NCI-H345 treated with DMSO at 0.1 percent for 48 hours (cell line): ENCODE measurements at regions not wholly inside any gene's neighbourhood (a gene's known extent, or its start where the extent isn't known, plus 50 kb on each side); places are given as distances from the start of the nearest gene placed in this dataset.
"Not testable (repeated sequence)": the region's sequence is repeated elsewhere in the genome, so short reads cannot be mapped to it uniquely, and the experiment has no call there.

Source experiments
- DNase-seq: peaks from one replicate; lab custom pipeline; 2025; ENCODE audit not compliant: unreplicated experiment; lab: John Stamatoyannopoulos, UW

DNA sequence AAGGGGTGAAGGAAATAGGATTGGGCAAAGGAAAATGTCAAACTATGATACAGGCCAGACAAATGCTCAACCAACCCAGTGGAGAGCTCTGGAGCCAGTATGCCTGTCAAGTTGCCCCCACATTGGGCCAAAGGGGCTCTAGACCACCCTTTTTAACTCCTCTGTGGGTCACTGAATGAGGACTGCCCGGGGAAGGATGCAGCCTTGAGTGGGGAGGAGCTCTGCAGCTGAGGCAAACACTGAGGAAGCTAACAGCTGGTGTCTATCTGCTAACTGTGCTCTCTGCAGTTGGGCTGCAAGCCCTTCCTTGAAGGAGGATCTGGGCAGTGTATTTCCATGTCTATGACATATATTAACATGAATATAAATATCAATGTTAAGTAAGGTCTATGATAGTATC is 98.4 kb upstream of the PRSS16 start:
- no peak for DNase-seq

DNA sequence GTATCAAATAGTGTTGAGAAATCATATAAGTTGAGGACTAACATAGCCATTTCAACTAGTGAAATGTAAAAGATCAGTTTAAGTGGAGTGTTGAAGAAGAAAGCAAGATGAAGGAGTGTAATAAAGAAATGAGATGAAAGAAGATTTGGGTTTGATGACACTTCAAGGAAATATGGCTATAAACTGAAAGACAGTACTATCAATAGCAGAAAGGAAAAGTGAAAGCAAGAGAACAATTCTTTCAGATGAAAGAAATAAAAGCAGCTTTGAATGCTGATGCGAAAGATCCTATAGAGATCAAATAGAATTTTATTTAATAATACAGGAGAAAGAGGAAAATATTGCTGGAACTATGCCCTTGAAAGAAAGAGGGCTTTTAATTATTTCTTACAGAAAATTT is 92.8 kb upstream of the PRSS16 start:
- no peak for DNase-seq

- peak; percentile 55 for DNase-seq
Measured at GRCh38 chr6:27156874-27157458, 90.5 kb upstream of the PRSS16 start.

- DNase-seq, result peak; percentile 56
Measured at GRCh38 chr6:27157459-27158315, 89.8 kb upstream of the PRSS16 start.

- no peak for DNase-seq
Measured at GRCh38 chr6:27158316-27158643, 89.2 kb upstream of the PRSS16 start.

DNA sequence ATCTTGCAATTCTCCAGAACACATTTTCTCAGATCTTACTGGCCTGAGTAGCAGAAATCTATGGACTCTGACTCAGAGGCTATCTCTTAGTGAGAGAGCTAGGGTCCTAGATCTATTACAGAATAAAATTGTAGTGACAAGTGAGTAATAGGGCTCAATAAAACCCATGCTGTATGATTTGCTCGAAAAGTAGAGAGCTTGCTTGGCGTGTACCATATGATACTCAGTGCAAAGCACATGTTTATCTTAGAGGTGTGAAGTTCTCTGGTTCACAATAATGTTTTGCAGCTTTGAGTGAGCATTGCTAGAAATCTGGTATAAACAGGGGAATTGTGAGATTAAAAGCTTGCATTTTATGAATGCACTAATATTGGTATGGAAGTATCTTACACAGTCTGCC is 87.8 kb upstream of the PRSS16 start:
- DNase-seq, result no peak

DNA sequence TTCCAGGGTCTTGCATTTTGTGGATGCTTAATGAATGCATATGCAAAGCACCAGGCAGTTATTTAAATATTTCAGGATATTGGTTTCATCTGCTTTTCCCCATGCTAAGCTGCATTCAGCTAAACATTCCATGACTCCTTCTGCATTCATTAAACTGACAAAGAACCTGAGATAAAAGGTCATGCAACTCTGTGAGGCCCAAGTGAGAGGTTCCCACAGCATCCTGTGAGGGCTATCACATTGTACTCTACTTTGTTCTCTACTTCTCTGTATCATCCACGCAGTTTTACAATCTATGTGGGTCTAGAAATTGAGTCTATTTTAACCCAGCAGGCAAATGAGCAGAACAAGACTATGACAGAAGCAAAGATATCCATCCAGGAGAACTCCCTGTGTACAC is 86.4 kb upstream of the PRSS16 start:
- no peak for DNase-seq

DNA sequence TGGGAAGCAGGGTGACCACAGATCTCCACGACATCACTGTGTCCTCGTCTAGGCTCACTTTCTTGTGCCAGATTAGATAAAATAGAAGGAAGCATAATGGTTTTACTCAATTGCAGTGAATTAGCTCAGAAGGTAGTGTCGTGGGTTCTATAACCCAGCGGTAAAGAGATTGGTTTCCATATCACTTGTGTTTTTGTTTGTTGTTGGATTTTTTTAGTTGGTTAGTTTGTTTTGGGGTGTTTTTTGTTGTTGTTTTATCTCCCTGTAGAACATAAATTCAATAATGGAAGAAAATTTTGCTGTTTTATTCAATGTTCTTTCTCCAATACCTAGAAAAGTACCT is 85.9 kb upstream of the PRSS16 start:
- DNase-seq, result no peak

DNA sequence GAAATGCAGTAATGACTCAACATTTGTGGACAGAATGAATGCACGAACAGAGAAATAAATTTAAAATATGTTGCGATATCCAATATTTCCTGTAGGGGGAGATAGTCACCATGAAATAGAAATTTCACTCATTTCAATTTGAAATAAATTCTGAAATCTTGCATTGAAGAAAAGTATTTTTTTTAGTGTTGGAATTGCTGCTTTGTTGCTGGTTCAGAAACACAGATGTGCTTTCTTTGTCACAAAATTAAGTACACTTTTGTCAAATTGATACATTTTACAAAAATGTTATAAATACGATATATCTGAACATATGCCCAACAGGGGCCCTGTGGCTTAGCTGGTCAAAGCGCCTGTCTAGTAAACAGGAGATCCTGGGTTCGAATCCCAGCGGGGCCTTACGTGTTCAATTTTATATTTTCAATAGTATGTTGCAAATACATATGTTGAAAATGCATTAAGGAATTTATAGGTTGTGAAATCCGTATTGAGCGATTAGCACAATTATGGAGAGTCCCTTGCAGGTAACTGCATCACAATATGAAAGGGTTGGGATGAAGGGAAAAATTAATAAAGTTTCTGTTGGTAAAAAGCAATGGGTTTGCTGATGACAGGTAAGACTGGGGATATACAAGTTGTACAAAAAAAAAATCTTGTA is 85.4 kb upstream of the PRSS16 start:
- peak; percentile 50 for DNase-seq

DNA sequence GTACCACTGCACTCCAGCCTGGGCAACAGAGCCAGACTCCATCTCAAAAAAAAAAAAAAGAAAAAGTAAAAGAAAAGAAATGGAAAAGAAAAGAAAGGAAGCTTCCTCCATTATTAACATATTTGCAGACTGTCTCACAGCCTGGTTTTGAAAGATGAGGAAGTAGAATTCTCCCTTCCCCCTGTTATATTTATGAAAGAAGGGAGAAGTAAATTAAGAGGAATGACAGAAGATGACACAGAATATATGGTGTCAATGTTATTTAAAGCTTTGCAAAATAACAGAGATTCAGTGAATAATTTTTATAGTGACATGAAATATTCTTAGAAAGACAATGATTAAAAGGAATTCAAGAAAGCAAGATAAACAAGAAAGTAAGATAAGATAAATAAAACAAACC is 83.7 kb upstream of the PRSS16 start:
- DNase-seq, result no peak

DNA sequence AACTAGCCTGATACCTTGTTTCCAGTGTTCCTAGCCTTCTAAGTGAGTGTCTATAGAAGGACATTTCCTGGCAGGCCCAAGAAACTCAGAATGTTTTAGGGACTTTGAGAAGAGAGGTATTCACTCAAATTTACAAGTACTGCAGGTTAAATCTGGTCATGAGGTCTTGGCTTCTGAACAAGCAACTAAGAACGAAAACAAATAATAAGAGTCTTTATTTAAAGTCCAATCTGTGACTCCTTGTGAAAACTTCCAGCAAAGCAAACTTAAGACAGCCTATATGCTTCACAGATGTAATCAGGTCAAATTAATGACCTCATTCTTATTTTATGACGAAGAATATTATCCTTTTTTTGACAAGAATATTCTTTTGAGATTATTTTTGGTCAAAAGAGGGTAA is 79.4 kb upstream of the PRSS16 start:
- no peak for DNase-seq

DNA sequence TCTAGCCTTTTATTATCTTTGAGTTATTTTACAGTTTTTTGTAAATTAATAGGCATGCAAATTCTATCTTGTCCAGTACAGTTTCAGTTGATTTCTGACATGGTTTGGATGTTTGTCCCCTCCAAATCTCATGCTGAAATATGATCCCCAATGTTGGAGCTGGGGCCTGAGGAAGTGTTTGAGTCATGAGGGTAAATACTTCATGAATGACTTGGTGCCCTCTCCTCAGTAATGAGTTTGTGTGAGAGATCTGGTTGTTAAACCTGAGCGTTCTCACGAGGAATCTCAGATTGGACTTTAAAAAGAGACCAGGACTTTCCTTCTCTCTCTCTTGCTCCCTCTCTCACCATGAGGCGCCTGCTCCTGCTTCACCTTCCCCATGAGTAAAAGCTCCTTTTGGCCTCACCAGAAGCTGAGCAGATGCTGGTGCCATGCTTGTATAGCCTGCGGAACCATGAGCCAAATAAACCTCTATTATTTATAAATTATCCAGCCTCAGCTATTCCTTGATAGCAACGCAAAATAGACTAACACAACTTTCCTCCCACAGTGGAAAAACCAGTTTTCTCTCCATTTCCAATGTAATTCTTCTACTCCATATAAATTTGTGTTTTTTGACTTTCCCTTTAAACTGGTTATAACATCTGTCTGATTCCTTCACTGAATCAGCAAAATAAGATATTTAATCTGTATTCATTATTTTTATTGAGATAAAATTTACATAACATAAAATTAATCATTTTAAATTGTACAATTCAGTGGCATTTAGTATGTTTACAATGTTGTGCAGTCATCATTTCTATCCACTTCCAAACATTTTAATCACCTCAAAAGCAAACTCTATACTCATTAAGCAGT is 78.7 kb upstream of the PRSS16 start:
- no peak for DNase-seq

GRCh38 chr6:27172524-27173231 is 74.8 kb upstream of the PRSS16 start:
- not testable (repeated sequence) for DNase-seq

- not testable (repeated sequence) for DNase-seq
Measured at GRCh38 chr6:27173232-27173601, 74.3 kb upstream of the PRSS16 start.

DNA sequence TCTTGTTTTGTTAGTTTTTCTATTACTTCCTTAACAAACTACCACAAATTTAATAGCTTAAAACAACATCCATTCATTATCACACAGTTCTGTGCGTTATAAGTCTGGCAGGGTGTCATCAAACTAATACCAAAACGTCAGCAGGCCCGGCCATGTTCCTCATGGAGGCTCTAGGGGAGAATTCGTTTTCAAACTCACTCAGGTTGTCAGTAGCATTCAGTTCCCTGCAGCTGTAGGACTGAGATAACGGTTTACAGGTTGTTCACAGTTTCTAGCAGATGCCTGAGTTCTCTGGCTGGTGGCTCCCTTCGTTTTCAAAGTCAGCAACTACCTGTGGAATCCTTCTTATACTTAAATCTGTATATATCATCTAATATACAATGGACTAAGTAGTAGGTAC is 72.5 kb upstream of the PRSS16 start:
- no peak for DNase-seq

- no peak for DNase-seq
Measured at GRCh38 chr6:27176096-27176495, 71.4 kb upstream of the PRSS16 start.

GRCh38 chr6:27176523-27177484 is 70.7 kb upstream of the PRSS16 start:
- peak; percentile 69 for DNase-seq

- DNase-seq, result peak; percentile 79
Measured at GRCh38 chr6:27177485-27178406, 69.8 kb upstream of the PRSS16 start.

- DNase-seq, result no peak
Measured at GRCh38 chr6:27178407-27178730, 69.1 kb upstream of the PRSS16 start.
